Skin of body (tissue), 1 donor: ENCODE measurements at regions not wholly inside any gene's neighbourhood (a gene's known extent, or its start where the extent isn't known, plus 50 kb on each side); places are given as distances from the start of the nearest gene placed in this dataset.

Source experiments
- DNase-seq: peaks from one replicate; lab custom pipeline; 2025; lab: John Stamatoyannopoulos, UW

DNA sequence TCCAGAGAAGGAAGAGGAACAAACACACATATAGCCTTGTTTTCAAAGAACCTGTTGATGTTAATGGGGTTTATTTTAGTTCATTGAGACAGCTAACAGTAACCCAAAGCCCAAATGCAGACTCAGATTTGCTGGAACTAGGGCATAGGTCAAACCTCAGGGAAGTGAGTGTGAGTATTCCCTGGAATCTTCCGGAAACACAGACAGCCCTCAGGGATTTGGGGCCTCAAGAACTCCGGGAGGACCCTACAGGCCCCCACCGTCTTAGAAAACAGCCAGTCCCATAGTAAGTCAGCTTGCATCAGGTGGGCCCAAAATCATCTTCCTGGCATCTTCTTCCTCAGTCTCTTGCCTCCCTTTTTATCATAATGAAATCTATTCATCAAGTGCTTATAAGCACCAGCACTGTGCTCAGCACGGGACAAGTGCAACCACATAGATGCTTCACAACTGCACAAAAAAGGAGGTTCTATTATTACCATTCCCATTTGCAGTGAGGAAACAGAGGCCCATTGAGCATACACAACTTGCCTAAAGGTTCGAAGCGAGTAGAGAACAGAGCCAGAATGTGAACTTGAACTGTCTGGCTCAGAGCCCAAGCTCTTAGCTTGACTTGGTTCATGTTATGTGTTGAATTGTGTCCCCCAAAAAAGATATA, 50.2 kb upstream of the BCL11A start:
- no peak for DNase-seq

DNA sequence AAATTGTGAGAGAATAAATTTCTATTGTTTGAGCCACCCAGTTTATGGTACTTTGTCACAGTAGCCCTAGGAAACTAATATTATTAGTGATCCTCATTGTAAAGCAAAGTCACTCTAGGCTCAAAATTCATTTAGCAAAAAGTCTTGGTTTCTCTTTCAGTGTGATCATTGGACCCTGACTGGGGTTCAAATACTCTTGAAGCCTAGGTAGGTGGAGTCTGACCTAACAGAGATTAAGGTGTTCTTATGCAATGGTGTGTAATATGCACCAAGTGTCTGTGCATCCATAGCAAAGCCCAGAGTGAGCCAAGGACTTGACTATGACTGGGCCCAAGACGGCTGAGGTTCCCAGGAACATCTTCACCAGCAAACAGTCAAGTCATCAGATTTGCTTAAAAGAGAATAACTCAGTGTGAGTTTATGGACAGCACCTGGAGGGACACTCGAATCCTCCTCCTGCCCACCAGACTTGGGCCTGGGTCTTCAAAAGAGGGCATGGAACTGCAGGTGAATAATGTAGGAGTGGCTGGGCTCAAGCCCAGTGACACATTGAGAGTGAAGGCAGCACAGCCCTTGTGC, 51.1 kb upstream of the BCL11A start:
- DNase-seq, result no peak

GRCh38 chr2:60605866-60606265, 52.4 kb upstream of the BCL11A start:
- no peak for DNase-seq

- DNase-seq, result no peak
Measured at GRCh38 chr2:60608679-60609078, 55.2 kb upstream of the BCL11A start.

- DNase-seq, result no peak
Measured at GRCh38 chr2:60612033-60612432, 58.6 kb upstream of the BCL11A start.

- no peak for DNase-seq
Measured at GRCh38 chr2:60614319-60614718, 60.9 kb upstream of the BCL11A start.

GRCh38 chr2:60621688-60622429, 68.4 kb upstream of the BCL11A start:
- DNase-seq, result no peak

DNA sequence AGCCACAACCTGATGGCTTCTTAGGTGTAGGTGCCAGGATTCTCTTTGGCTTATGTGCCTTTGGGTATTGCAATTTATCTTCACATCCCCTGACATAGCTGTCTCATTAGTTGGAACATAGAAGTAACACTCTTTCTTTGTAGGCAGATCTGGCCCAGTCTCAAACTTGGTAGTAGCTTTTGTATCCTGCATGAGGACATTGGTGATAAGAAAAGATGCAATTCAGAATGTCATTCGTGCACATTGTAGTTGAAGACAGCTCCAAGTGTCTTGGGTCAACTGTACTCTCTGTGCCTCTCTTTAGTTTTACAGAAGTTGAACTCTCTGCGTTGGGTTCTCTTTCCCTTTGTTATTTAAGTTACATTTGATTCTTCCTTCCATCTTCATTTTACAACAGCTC, 69.6 kb upstream of the BCL11A start:
- no peak for DNase-seq

DNA sequence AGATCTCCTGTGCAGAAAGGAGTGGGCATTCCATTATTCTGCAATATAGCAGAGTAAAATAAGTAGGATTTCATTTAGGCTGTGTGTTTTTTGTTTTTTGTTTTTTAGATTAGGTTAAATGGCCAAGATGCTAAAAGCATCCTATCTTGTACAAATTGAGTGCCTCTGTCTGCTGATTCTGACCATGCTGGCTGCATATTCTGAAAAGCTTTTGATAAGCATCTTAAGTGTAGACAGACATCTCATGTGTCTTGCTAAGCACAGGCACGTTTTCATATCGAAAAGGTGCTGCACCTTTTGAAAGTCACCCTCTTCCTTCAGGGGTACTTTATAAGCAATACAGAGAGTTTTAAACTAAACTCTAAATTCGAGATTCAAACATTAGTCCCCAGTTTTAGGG, 74.0 kb upstream of the BCL11A start:
- no peak for DNase-seq

GRCh38 chr2:60628026-60628425, 74.6 kb upstream of the BCL11A start:
- DNase-seq, result no peak

- no peak for DNase-seq
Measured at GRCh38 chr2:60628615-60629304, 75.3 kb upstream of the BCL11A start.

GRCh38 chr2:60629305-60629662, 75.8 kb upstream of the BCL11A start:
- no peak for DNase-seq

GRCh38 chr2:60629801-60630385, 76.4 kb upstream of the BCL11A start:
- DNase-seq, result no peak

- no peak for DNase-seq
Measured at GRCh38 chr2:60633615-60634014, 80.2 kb upstream of the BCL11A start.

DNA sequence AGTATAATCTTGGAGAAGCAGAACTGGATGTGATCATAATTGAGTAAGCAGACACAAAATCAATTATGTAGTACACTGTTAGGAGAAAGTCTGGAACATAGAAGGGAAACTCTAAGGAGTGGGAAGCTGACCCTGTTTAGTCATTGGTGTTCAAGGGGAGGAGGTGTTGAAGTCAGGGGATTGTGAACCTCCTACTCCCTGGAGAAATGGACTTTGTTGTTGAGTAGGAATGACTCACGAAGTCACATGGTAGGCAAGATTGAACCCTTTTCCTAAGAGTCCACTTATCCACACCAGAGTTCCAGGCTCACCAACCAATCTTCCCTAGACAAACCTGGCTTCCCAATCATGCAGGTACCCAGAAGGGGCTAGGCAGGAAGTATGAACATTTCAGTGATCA, 81.0 kb upstream of the BCL11A start:
- no peak for DNase-seq

GRCh38 chr2:60641811-60642788, 88.6 kb upstream of the BCL11A start:
- no peak for DNase-seq

DNA sequence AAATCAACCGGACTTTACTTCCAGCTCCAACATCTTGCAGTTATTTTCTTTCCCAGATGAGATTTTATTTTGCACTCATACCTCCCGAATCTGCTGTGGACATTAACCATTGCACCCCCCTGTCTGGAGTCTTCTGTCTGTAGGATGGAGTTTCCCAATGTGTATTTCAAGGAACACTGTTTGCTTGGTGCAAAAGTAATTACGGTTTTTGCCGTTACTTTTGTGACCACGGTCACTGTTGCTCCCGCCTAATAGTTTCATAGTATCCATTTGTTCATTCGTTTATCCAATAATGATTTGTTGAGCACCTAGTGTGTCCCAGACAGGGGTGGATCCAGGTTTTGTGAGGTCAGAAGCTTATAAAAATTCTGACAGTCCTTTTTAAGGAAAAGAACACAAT, 90.3 kb upstream of the BCL11A start:
- DNase-seq, result no peak

GRCh38 chr2:60644951-60645350, 91.5 kb upstream of the BCL11A start:
- DNase-seq, result peak; percentile 41

- no peak for DNase-seq
Measured at GRCh38 chr2:60648191-60648590, 94.7 kb upstream of the BCL11A start.

DNA sequence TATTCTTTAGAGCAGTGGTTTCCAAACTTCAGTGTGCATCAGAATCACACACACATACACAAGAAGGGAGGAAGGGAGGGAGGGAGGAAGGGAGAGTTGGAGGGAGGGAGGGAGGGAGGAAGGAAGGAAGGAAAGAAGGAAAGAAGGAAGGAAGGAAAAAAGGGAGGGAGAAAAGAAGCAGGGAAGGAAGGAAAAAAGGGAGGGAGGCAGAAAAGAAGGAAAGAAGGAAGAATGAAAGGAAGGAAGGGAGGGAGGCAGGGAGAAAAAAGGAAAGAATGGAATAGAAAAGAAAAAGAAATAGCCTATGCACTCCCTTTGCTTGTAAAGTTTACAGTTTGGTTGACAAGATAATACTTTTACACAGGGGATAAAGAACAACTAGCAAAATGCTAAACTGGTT, 96.3 kb upstream of the BCL11A start:
- no peak for DNase-seq

GRCh38 chr2:60652832-60653340, 99.4 kb upstream of the BCL11A start:
- no peak for DNase-seq
